GM13976 (cell line): ENCODE measurements at regions not wholly inside any gene's neighbourhood (a gene's known extent, or its start where the extent isn't known, plus 50 kb on each side); places are given as distances from the start of the nearest gene placed in this dataset.
"Not testable (repeated sequence)": the region's sequence is repeated elsewhere in the genome, so short reads cannot be mapped to it uniquely, and the experiment has no call there.

Source experiments
- DNase-seq: peaks from one replicate; pipeline ENCODE4 v3.0.0; 2012; ENCODE audit warnings: low spot score
- CTCF ChIP-seq: IDR thresholded peaks from 2 replicates; pipeline ENCODE4 v1.5.1; 2012; ENCODE audit warnings: borderline replicate concordance, mild to moderate bottlenecking; ENCODE audit not compliant: insufficient read depth; ENCODE audit errors: extremely low read depth, missing control alignments, control extremely low read depth
- in situ Hi-C: fragments of 300-500 bp; cut with MboI; formaldehyde crosslinking; loops from one replicate; pipeline ENCODE4 v1.12.0; 2022; ENCODE audit warnings: low sequenced_read_pairs, mixed read lengths, inconsistent platforms; ENCODE audit not compliant: unreplicated experiment

- in situ Hi-C loops = no loop called here
- no peak for TF ChIP-seq CTCF
- DNase-seq = no peak
Observed at GRCh38 chr3:107224026-107224596, 153.1 kb upstream of the CCDC54 start.

GRCh38 chr3:107227091-107227490 lies 150.1 kb upstream of the CCDC54 start:
- no peak for DNase-seq
- no peak for TF ChIP-seq CTCF
- in situ Hi-C loops = no loop called here

GRCh38 chr3:107233877-107234276 lies 143.4 kb upstream of the CCDC54 start:
- DNase-seq, in situ Hi-C loops: not testable (repeated sequence)

GRCh38 chr3:107235193-107235927 lies 141.9 kb upstream of the CCDC54 start:
- TF ChIP-seq CTCF = no peak
- no peak for DNase-seq
- in situ Hi-C loops = no loop called here

- peak; percentile 71 for TF ChIP-seq CTCF
- in situ Hi-C loops = no loop called here
- DNase-seq = peak; percentile 70
Observed at GRCh38 chr3:107235928-107236315, 141.3 kb upstream of the CCDC54 start.

GRCh38 chr3:107236655-107237337 lies 140.4 kb upstream of the CCDC54 start:
- TF ChIP-seq CTCF = no peak
- in situ Hi-C loops = no loop called here
- no peak for DNase-seq

GRCh38 chr3:107238787-107239186 lies 138.5 kb upstream of the CCDC54 start:
- in situ Hi-C loops = no loop called here
- no peak for TF ChIP-seq CTCF
- no peak for DNase-seq
